ENCODE measurements at regions not wholly inside any gene's neighbourhood (a gene's known extent, or its start where the extent isn't known, plus 50 kb on each side); places are given as distances from the start of the nearest gene placed in this dataset.

- Histone ChIP-seq H2AK5ac (ENCODE audit: low read depth, low read length) (no peak overlapping the region), H3K23ac (ENCODE audit: insufficient read length) (no peak overlapping the region), H3K4me3 (ENCODE audit: extremely low read depth in 1 of 4, insufficient read depth in 2 of 4, low read depth in 3 of 4, low read length in 4 of 4) (no peak overlapping the region), H3K56ac (replicated peaks; ENCODE audit: insufficient read length, low read depth, low read length) (no peak overlapping the region), H3K36me3 (ENCODE audit: control insufficient read depth in 2 of 4, insufficient read depth in 4 of 4, low read length in 3 of 4) (no peaks in the 10 kb centered on the region), H2AFZ (ENCODE audit: low read length) (no peak overlapping the region), H3K9me3 (ENCODE audit: insufficient read depth in 2 of 2, low read depth in 1 of 2, low read length in 1 of 2) (no peaks in the 10 kb centered on the region), H4K8ac (ENCODE audit: extremely low read depth, insufficient read depth, low read length) (no peak overlapping the region), H4K91ac (replicated peaks; ENCODE audit: insufficient read length, low read length) (no peak overlapping the region), H2BK12ac (ENCODE audit: low read depth, low read length) (no peak overlapping the region), H3K18ac (ENCODE audit: extremely low read depth, low read length) (no peak overlapping the region), H3K4me1 (replicated peaks in 1 of 4; ENCODE audit: control insufficient read depth in 3 of 4, insufficient read depth in 4 of 4, low read length in 3 of 4) (no peaks in the 10 kb centered on the region), H3K9ac (replicated peaks in 1 of 4; ENCODE audit: extremely low read depth in 1 of 4, low read depth in 3 of 4, low read length in 3 of 4) (no peak overlapping the region), H3K4ac (replicated peaks; ENCODE audit: insufficient read length, low read depth, low read length) (no peak overlapping the region), H3K14ac (ENCODE audit: insufficient read length) (no peak overlapping the region), H3K4me2 (ENCODE audit: insufficient read depth in 1 of 2, low read depth in 2 of 2, low read length in 2 of 2) (no peak overlapping the region), H4K5ac (ENCODE audit: insufficient read length, low read depth, low read length) (no peak overlapping the region), H2BK120ac (replicated peaks; ENCODE audit: low read depth, low read length) (no peak overlapping the region), H3K23me2 (ENCODE audit: low read depth, low read length) (no peaks in the 10 kb centered on the region; the same call in 1 of the 2 replicates), H2BK5ac (ENCODE audit: low read depth, low read length) (no peak overlapping the region), H3K79me1 (ENCODE audit: low read depth, low read length) (no peaks in the 10 kb centered on the region), H2BK20ac (ENCODE audit: low read length) (no peak overlapping the region), H4K20me1 (replicated peaks in 1 of 2; ENCODE audit: control insufficient read depth in 1 of 2, insufficient read depth in 2 of 2, low read length in 2 of 2) (no peaks in the 10 kb centered on the region), H3K27me3 (replicated peaks in 1 of 4; ENCODE audit: control insufficient read depth in 3 of 4, extremely low read depth in 1 of 4, insufficient read depth in 3 of 4, low read length in 3 of 4) (no peaks in the 10 kb centered on the region), H2BK15ac (ENCODE audit: low read length) (no peak overlapping the region), H3K27ac (ENCODE audit: low read depth, low read length) (no peak overlapping the region), H3K79me2 (ENCODE audit: control insufficient read depth in 1 of 2, insufficient read depth in 2 of 2, low read length in 2 of 2) (no peaks in the 10 kb centered on the region)
- POLR2A ChIA-PET (ENCODE audit: partially characterized antibody): no interaction called here
- 84% methylated on average over 5 of the region's 5 CpGs; no CpG with 5 or more reads in 1 of the 2 experiments for WGBS, 2 experiments (ENCODE audit: extremely low coverage in 1 of 2, insufficient coverage in 1 of 2, insufficient read length in 1 of 2, insufficient replicate concordance in 2 of 2, low coverage in 1 of 2, low lambda C conversion rate in 2 of 2, missing lambda C conversion rate in 1 of 2)
- DNase-seq (ENCODE audit: low read depth in 1 of 2, low spot score in 2 of 2) (no peak), FAIRE-seq (no peak)
- CTCF ChIA-PET (ENCODE audit: partially characterized antibody): interaction anchor here (1.2 to 2.1 kb wide), 2 partner anchors 62 to 64 kb away, joined by 3 to 8 read pairs; no protein-coding TSS in a partner anchor
- TF ChIP-seq CBX8 (IDR thresholded peaks at IDR 0.05; ENCODE audit: borderline replicate concordance, low read depth, low read length) (no peak), SUZ12 (IDR thresholded peaks at IDR 0.05; ENCODE audit: low read length) (no peak), CHD1 (IDR thresholded peaks at IDR 0.05; ENCODE audit: low read depth, low read length) (no peak), CTCF (IDR thresholded peaks at IDR 0.05; ENCODE audit: control extremely low read depth in 1 of 3, insufficient read depth in 1 of 3, low read depth in 1 of 3, low read length in 3 of 3) (no peak), ZNF274 (IDR thresholded peaks at IDR 0.05; ENCODE audit: borderline replicate concordance, extremely low read depth, low read length) (no peak), PHF8 (conservative IDR thresholded peaks at IDR 0.05; ENCODE audit: low read depth, low read length) (no peak), CREB1 (IDR thresholded peaks at IDR 0.05) (no peak), SIX5 (IDR thresholded peaks at IDR 0.05; ENCODE audit: low read depth, low read length) (no peak), RFX5 (IDR thresholded peaks at IDR 0.05; ENCODE audit: borderline replicate concordance, low read depth, low read length) (no peak), ASH2L (IDR thresholded peaks at IDR 0.05; ENCODE audit: low read length) (no peak), FOSL1 (IDR thresholded peaks at IDR 0.05; ENCODE audit: insufficient read depth, low read depth, low read length) (no peak), BACH1 (IDR thresholded peaks at IDR 0.05; ENCODE audit: low read length) (no peak), POLR2A (IDR thresholded peaks at IDR 0.05; ENCODE audit: control extremely low read depth in 1 of 2, low read depth in 2 of 2, low read length in 2 of 2) (no peak), NANOG (IDR thresholded peaks at IDR 0.05; ENCODE audit: insufficient read depth, low read depth, low read length, poor library complexity, severe bottlenecking) (no peak)
These were observed 117.6 kb upstream of the ADGRF1 start for GRCh38 chr6:47159763-47160162.
